Colonic mucosa (tissue), 4 donors: ENCODE measurements at regions not wholly inside any gene's neighbourhood (a gene's known extent, or its start where the extent isn't known, plus 50 kb on each side); places are given as distances from the start of the nearest gene placed in this dataset.

Experiments
- DNase-seq: peaks from one replicate; pipeline ENCODE4 v3.0.0-alpha.2; 2020
- H3K27ac ChIP-seq: fragments of 200-600 bp; one replicate; pipeline ENCODE4 v1.8.0; 2021
- H3K27me3 ChIP-seq: fragments of 200-600 bp; one replicate; pipeline ENCODE4 v1.8.0; 2021
- H3K36me3 ChIP-seq: fragments of 200-600 bp; one replicate; pipeline ENCODE4 v1.8.0; 2021
- H3K4me1 ChIP-seq: fragments of 200-600 bp; one replicate; pipeline ENCODE4 v1.8.0; 2021; ENCODE audit warnings: mild to moderate bottlenecking
- H3K4me3 ChIP-seq: fragments of 200-600 bp; one replicate; pipeline ENCODE4 v1.8.0; 2021
- H3K9ac ChIP-seq, 2 donors: one replicate each; pipeline ENCODE4 v1.7.0; 2013; ENCODE audit warnings: control low read depth in 2 of 2, low read depth in 2 of 2, low read length in 2 of 2
- H3K9me3 ChIP-seq: fragments of 200-600 bp; one replicate; pipeline ENCODE4 v1.8.0; 2021
- intact Hi-C: fragments of 100-400 bp; cut with DNase I; formaldehyde crosslinking; loops from one replicate; pipeline ENCODE4 v1.14.1; 2022
- TF ChIP-seq, protein P1 (sequence below): fragments of 200-600 bp; IDR thresholded peaks from one replicate; pipeline ENCODE4 v1.8.0; 2022; ENCODE audit warnings: antibody characterized with exemption, mild to moderate bottlenecking
- donor health status: healthy.
- donor health status: DM: no; HTN: no; CAD: no.
- donor health status: DM: no; HTN: no; CAD: no.

DNA sequence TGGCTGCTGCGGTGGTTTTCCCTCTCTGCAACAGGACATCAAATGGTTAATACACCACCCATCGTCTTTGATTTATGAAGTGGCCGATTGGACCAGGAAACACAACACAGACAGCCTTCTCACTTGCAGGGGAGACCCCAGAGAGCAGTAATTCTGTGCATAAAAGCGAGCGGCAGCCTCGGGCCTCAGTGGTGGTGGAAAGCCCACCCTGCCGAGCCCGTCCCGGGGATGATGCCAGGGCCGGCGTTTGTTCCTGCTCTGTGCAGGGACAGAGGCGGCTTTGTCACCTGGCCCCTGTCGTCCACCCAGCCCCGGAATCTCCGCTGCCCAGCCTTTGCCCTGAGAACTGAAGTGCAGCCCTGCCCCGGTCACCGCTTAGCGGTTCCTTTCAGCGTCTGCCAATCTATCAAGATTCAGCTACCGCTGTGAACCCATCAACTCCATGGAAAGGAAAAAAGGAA is 184.4 kb downstream of the TSHZ3 start:
- Histone ChIP-seq H3K9ac (no peak overlapping the region), H3K36me3 (no peaks in the 10 kb centered on the region), H3K27ac (no peak overlapping the region), H3K4me1 (no peaks in the 10 kb centered on the region), H3K9me3 (no peaks in the 10 kb centered on the region), H3K4me3 (no peak overlapping the region), H3K27me3 (no peaks in the 10 kb centered on the region)
- intact Hi-C loops = no loop called here
- TF ChIP-seq, protein P1, sequence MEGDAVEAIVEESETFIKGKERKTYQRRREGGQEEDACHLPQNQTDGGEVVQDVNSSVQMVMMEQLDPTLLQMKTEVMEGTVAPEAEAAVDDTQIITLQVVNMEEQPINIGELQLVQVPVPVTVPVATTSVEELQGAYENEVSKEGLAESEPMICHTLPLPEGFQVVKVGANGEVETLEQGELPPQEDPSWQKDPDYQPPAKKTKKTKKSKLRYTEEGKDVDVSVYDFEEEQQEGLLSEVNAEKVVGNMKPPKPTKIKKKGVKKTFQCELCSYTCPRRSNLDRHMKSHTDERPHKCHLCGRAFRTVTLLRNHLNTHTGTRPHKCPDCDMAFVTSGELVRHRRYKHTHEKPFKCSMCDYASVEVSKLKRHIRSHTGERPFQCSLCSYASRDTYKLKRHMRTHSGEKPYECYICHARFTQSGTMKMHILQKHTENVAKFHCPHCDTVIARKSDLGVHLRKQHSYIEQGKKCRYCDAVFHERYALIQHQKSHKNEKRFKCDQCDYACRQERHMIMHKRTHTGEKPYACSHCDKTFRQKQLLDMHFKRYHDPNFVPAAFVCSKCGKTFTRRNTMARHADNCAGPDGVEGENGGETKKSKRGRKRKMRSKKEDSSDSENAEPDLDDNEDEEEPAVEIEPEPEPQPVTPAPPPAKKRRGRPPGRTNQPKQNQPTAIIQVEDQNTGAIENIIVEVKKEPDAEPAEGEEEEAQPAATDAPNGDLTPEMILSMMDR = no peak
- DNase-seq = no peak

DNA sequence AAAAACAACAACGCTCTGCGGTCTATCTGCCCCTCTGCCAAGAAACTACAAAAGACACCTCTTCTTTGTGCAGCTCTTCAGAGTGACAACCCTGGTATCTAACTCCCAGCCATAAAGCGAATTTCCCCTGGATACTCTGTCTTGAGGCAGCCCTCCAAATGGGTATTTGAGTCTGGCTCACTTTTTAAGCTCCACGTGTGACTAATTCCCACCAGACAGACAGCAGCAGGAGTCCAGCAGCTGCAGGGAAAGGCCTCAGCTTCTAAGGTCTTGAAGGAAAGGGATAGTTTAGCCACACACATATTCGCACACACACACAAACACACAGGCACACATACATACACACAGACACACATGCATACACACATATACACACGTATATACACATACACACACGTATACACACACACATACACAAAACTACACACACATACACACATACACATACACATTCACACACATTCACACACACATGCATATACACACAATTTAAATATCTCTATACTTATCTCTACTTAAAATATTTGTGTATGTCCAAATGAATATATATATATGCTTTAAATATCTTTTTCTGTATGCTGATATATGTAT is 188.8 kb downstream of the TSHZ3 start:
- Histone ChIP-seq H3K9ac (no peak overlapping the region), H3K9me3 (no peaks in the 10 kb centered on the region), H3K27ac (no peak overlapping the region), H3K36me3 (no peaks in the 10 kb centered on the region), H3K27me3 (no peaks in the 10 kb centered on the region), H3K4me1 (no peaks in the 10 kb centered on the region), H3K4me3 (no peak overlapping the region)
- intact Hi-C loops = no loop called here
- no peak for DNase-seq
- TF ChIP-seq, protein P1 = no peak

DNA sequence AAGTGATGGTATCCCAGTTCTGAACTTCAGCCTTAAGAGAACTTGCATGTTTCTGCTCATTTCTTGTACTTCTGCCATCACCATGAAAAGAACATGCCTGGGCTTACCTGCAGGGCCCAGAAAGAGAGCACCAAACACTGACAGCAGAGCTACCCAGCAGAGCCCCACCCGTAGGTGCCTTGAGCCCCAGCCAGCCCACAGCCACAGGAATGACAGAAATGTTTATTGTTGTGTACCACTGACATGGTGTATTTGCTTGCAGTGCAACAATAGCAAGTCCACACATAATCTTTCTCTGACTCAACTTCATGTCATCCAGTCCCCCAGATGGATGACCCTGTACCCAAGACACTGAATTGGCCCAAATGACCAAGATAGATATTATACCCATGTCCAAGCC is 195.2 kb downstream of the TSHZ3 start:
- Histone ChIP-seq H3K27me3 (no peaks in the 10 kb centered on the region), H3K9me3 (no peaks in the 10 kb centered on the region), H3K36me3 (no peaks in the 10 kb centered on the region), H3K9ac (no peak overlapping the region), H3K4me1 (no peaks in the 10 kb centered on the region), H3K4me3 (no peak overlapping the region), H3K27ac (no peak overlapping the region)
- no peak for DNase-seq
- intact Hi-C loops = no loop called here
- TF ChIP-seq, protein P1 = no peak

DNA sequence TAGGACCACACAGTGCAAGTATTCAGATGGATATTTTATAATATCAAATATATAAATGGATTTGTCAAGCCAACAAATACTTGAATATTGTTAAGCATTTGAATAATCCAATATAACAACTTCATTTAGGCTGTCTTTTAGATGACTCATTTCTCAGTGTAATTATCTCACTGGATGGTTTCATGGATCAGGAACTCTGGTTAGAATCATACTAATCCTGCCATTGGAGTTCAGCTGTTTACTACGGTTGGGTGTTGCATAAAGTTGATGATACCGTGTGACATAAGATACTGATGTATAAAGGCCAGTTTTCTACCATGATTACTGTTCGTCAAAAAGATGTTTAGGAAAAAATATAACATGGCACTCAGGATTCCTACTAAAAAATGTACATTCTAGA is 196.3 kb downstream of the TSHZ3 start:
- no peaks in the 10 kb centered on the region for H3K4me1 ChIP-seq
- H3K9ac ChIP-seq = no peak overlapping the region
- DNase-seq = no peak
- no peaks in the 10 kb centered on the region for H3K27me3 ChIP-seq
- TF ChIP-seq, protein P1 = no peak
- H3K36me3 ChIP-seq = no peaks in the 10 kb centered on the region
- H3K27ac ChIP-seq = no peak overlapping the region
- no peak overlapping the region for H3K4me3 ChIP-seq
- no peaks in the 10 kb centered on the region for H3K9me3 ChIP-seq
- intact Hi-C loops = no loop called here

DNA sequence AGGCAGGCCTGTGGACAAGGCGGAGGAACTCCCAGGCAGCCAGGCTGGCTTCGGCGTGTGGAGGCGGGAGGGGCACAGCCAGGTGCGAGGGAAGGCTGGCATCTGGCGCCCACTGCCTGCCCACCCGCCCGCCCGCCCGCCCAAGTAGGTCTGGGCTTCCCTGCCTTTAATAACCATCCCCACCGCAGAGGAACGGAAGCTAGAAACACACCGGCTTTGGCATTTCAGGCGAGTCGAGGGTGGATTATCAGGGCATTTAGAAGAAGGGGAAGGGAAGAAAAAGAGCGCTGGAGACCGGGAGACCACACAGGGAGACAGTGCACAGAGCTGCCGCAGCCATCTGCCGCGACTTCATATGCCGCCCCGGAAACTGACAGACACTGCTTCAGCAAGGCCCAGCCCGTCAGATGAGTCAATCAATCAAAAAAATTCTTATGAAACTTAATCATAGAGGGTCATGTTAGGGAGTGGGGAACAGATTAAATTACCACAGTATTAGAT is 199.7 kb downstream of the TSHZ3 start:
- H3K9me3 ChIP-seq = no peaks in the 10 kb centered on the region
- TF ChIP-seq, protein P1 = no peak
- no peak overlapping the region for H3K9ac ChIP-seq
- H3K4me1 ChIP-seq = no peaks in the 10 kb centered on the region
- no peak overlapping the region for H3K4me3 ChIP-seq
- intact Hi-C loops = no loop called here
- H3K27me3 ChIP-seq = no peaks in the 10 kb centered on the region
- no peaks in the 10 kb centered on the region for H3K36me3 ChIP-seq
- DNase-seq = no peak
- H3K27ac ChIP-seq = no peak overlapping the region
